ENCODE measurements at regions not wholly inside any gene's neighbourhood (a gene's known extent, or its start where the extent isn't known, plus 50 kb on each side); places are given as distances from the start of the nearest gene placed in this dataset.

- no peaks in the 10 kb centered on the region for H3K36me3 ChIP-seq (replicated peaks in 1 of 2; ENCODE audit: control insufficient read depth in 1 of 2, insufficient read depth in 2 of 2, low read length in 2 of 2)
- no peak overlapping the region for H3K27ac ChIP-seq (ENCODE audit: extremely low read length, insufficient read depth, low read length)
- intact Hi-C loops (cut with micrococcal nuclease; ENCODE audit: unreplicated experiment) (no loop called here), in situ Hi-C loops (cut with HindIII; ENCODE audit: extremely low pct_ligation_motif_present, low pct_unique_long_range_greater_than_20kb) (no loop called here)
- no peak overlapping the region for H3K9ac ChIP-seq (ENCODE audit: insufficient read depth, low read depth, low read length)
- ChIA-PET CTCF (ENCODE audit: low intra/inter-chr PET ratio, low total read pairs) (no interaction called here), POLR2A (no interaction called here)
- no peak overlapping the region for H3K4me2 ChIP-seq (ENCODE audit: low read depth, low read length)
- TF ChIP-seq ZNF605 (CRISPR knock-in tag; IDR thresholded peaks at IDR 0.05) (no peak), ZNF10 (CRISPR knock-in tag; IDR thresholded peaks at IDR 0.05; ENCODE audit: borderline replicate concordance, low read depth) (no peak), BCLAF1 (IDR thresholded peaks at IDR 0.05) (no peak), NR2F6 (IDR thresholded peaks at IDR 0.05) (no peak), NR2F6 (CRISPR knock-in tag; IDR thresholded peaks at IDR 0.05) (no peak)
- H3K4me1 ChIP-seq (ENCODE audit: insufficient read depth, low read length), result no peaks in the 10 kb centered on the region
- H3K4me3 ChIP-seq (replicated peaks in 1 of 3; ENCODE audit: insufficient read depth in 1 of 3, low read depth in 2 of 3, low read length in 3 of 3), result no peak overlapping the region
- DNase-seq (ENCODE audit: low spot score), result no peak
- ATAC-seq, result no peak
- FAIRE-seq, result no peak
- BruUV-seq (replicated peaks), result no TSS peak
- 83% methylated on average over 8 of the region's 11 CpGs for WGBS (ENCODE audit: low lambda C conversion rate)
- H2AFZ ChIP-seq (ENCODE audit: low read length), result no peak overlapping the region
- H4K20me1 ChIP-seq (ENCODE audit: insufficient read depth, low read length), result no peaks in the 10 kb centered on the region
- no peaks in the 10 kb centered on the region for H3K9me3 ChIP-seq (ENCODE audit: low read length)
- no peaks in the 10 kb centered on the region for H3K79me2 ChIP-seq (ENCODE audit: insufficient read depth, low read length)
- H3K27me3 ChIP-seq (ENCODE audit: control insufficient read depth in 1 of 2, insufficient read depth in 2 of 2, low read length in 2 of 2), result no peaks in the 10 kb centered on the region
Measured at GRCh38 chr13:21322327-21322965, 136.7 kb downstream of the ZDHHC20 start.

Small RNAs in the stretch of these regions (small RNA-seq; reads per million reads assigned to genes)
- 0 reads per million in 3 experiments for gene AL158032.2 (ENCODE audit: insufficient read depth in 2 of 3, insufficient read length in 3 of 3, low read depth in 2 of 3, low replicate concordance in 1 of 3)
